Trophoblast cell (in vitro differentiated cells and primary cell): ENCODE measurements at regions not wholly inside any gene's neighbourhood (a gene's known extent, or its start where the extent isn't known, plus 50 kb on each side); places are given as distances from the start of the nearest gene placed in this dataset.

Experiments used
- DNase-seq, 2 donors: peaks; one replicate each; pipeline ENCODE4 v3.0.0-alpha.2; 2016
- H2AFZ ChIP-seq: 2 replicates; pipeline ENCODE4 v1.6.1; 2013; ENCODE audit warnings: low read length, moderate library complexity, mild to moderate bottlenecking; ENCODE audit not compliant: insufficient read depth, poor library complexity
- H2AK5ac ChIP-seq: 2 replicates; pipeline ENCODE4 v1.6.1; 2013; ENCODE audit warnings: mild to moderate bottlenecking, low read length
- H2BK120ac ChIP-seq: 2 replicates; pipeline ENCODE4 v1.6.1; 2013; ENCODE audit warnings: low read length, mild to moderate bottlenecking, moderate library complexity; ENCODE audit not compliant: insufficient read depth, poor library complexity
- H2BK12ac ChIP-seq: 2 replicates; pipeline ENCODE4 v1.6.1; 2013; ENCODE audit warnings: mild to moderate bottlenecking, low read length, moderate library complexity
- H2BK5ac ChIP-seq: 2 replicates; pipeline ENCODE4 v1.6.1; 2013; ENCODE audit warnings: low read length, low read depth, moderate library complexity, mild to moderate bottlenecking; ENCODE audit not compliant: poor library complexity
- H3K14ac ChIP-seq: 2 replicates; pipeline ENCODE4 v1.6.1; 2013; ENCODE audit warnings: mild to moderate bottlenecking, low read length
- H3K18ac ChIP-seq: 2 replicates; pipeline ENCODE4 v1.6.1; 2013; ENCODE audit warnings: mild to moderate bottlenecking, low read length
- H3K23ac ChIP-seq: 2 replicates; pipeline ENCODE4 v1.6.1; 2013; ENCODE audit warnings: low read length
- H3K27ac ChIP-seq: 2 replicates; pipeline ENCODE4 v1.5.1; 2013; ENCODE audit warnings: low read depth, mild to moderate bottlenecking, inconsistent platforms, low read length, moderate library complexity
- H3K27me3 ChIP-seq: 2 replicates; pipeline ENCODE4 v1.6.1; 2013; ENCODE audit warnings: inconsistent platforms, mild to moderate bottlenecking, low read length, moderate library complexity; ENCODE audit not compliant: insufficient read depth
- H3K36me3 ChIP-seq, 2 experiments: 1 replicate in 1 of 2; 2 replicates in 1 of 2; pipeline ENCODE4 v1.6.1; 2013; ENCODE audit warnings: low read length in 2 of 2, mild to moderate bottlenecking in 2 of 2, moderate library complexity in 1 of 2; ENCODE audit not compliant: insufficient read depth in 2 of 2, control insufficient read depth in 1 of 2
- H3K4ac ChIP-seq: 2 replicates; pipeline ENCODE4 v1.6.1; 2013; ENCODE audit warnings: low read depth, mild to moderate bottlenecking, low read length, moderate library complexity
- H3K4me1 ChIP-seq, 2 experiments: 1 replicate in 1 of 2; 2 replicates in 1 of 2; pipeline ENCODE4 v1.6.1; 2013; ENCODE audit warnings: low read length in 2 of 2, mild to moderate bottlenecking in 2 of 2, moderate library complexity in 1 of 2; ENCODE audit not compliant: insufficient read depth in 2 of 2, control insufficient read depth in 1 of 2
- H3K4me2 ChIP-seq: 2 replicates; pipeline ENCODE4 v1.6.1; 2013; ENCODE audit warnings: inconsistent platforms, mild to moderate bottlenecking, low read length, moderate library complexity
- H3K4me3 ChIP-seq: 2 replicates; pipeline ENCODE4 v1.5.1; 2013; ENCODE audit warnings: mild to moderate bottlenecking, low read depth, low read length, inconsistent platforms
- H3K79me1 ChIP-seq: one replicate; pipeline ENCODE4 v1.6.1; 2013; ENCODE audit warnings: low read length
- H3K79me2 ChIP-seq: 2 replicates; pipeline ENCODE4 v1.6.1; 2013; ENCODE audit warnings: low read length, mild to moderate bottlenecking; ENCODE audit not compliant: control insufficient read depth, insufficient read depth, poor library complexity
- H3K9ac ChIP-seq: 2 replicates; pipeline ENCODE4 v1.6.1; 2013; ENCODE audit warnings: mild to moderate bottlenecking, low read length
- H3K9me3 ChIP-seq: 2 replicates; pipeline ENCODE4 v1.6.1; 2013; ENCODE audit warnings: low read depth, mild to moderate bottlenecking, control low read depth, inconsistent platforms, low read length; ENCODE audit not compliant: insufficient read depth
- H4K12ac ChIP-seq: 2 replicates; pipeline ENCODE4 v1.6.1; 2013; ENCODE audit warnings: low read depth, mild to moderate bottlenecking, low read length, moderate library complexity
- H4K8ac ChIP-seq: 2 replicates; pipeline ENCODE4 v1.6.1; 2013; ENCODE audit warnings: low read depth, mild to moderate bottlenecking, low read length, moderate library complexity
- H4K91ac ChIP-seq: one replicate; pipeline ENCODE4 v1.6.1; 2013; ENCODE audit warnings: low read depth, mild to moderate bottlenecking, low read length, moderate library complexity
- WGBS: extraction: QIAGEN DNeasy Blood & Tissue Kit; methylation state at CpG from one replicate; pipeline ENCODE4 v1.1.7; 2013; ENCODE audit warnings: missing lambda C conversion rate; ENCODE audit not compliant: insufficient read length, insufficient coverage; ENCODE audit errors: extremely low coverage; 5-methylcytosine and 5-hydroxymethylcytosine counted together

- Histone ChIP-seq H3K4me2 (no peak overlapping the region), H2AK5ac (no peak overlapping the region), H3K14ac (no peak overlapping the region), H2BK12ac (no peak overlapping the region), H2BK120ac (no peak overlapping the region), H3K9ac (no peak overlapping the region), H3K23ac (no peak overlapping the region), H3K4ac (no peak overlapping the region), H3K27me3 (no peaks in the 10 kb centered on the region), H3K36me3 (no peaks in the 10 kb centered on the region), H4K12ac (no peak overlapping the region), H3K9me3 (no peaks in the 10 kb centered on the region), H3K4me1 (no peaks in the 10 kb centered on the region), H4K91ac (no peak overlapping the region), H2BK5ac (no peak overlapping the region), H3K27ac (no peak overlapping the region), H3K18ac (no peak overlapping the region), H2AFZ (no peak overlapping the region), H3K79me2 (no peaks in the 10 kb centered on the region), H3K4me3 (no peak overlapping the region), H4K8ac (no peak overlapping the region), H3K79me1 (no peaks in the 10 kb centered on the region)
- no CpG with 5 or more reads among the region's 6 CpGs for whole genome bisulfite sequencing
- no peak for DNase-seq
These were observed 66.7 kb downstream of the SEC61B start for GRCh38 chr9:99288830-99289229.

DNA sequence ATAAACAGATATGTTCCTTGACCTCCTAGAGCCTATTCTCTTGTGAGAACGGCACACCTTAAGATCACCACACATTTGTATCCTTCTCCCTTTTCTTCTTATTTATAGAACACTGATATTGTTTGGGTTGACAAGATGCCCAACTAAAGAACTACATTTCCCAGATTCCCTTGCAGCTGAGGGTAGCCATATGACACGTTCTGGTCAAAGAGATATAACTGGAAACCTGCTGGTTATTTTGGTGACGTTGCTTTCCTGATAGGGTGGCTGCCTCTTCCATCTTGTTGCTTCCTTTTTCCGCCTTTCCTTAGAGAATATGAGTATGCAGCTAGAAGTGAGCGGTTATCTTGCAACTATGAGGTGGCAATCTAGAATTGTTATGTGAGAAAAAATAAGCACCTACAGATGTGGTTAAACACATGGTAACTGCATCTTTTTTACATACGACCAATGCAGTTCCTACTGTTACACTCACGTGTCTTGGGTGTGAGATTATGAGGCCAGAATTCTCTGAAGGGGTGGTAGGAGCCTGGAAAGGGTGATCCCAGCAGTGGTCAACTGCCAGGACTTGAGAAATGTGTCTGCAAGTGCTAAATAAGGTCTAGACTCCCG, 72.9 kb downstream of the SEC61B start:
- H4K91ac ChIP-seq, result no peak overlapping the region
- H4K12ac ChIP-seq, result no peak overlapping the region

GRCh38 chr9:99296291-99296951, 74.3 kb downstream of the SEC61B start:
- H3K36me3 ChIP-seq, result no peaks in the 10 kb centered on the region

More for the DNA sequence above, 72.9 kb downstream of the SEC61B start:
- no peak overlapping the region for H3K4me2 ChIP-seq
- H3K36me3 ChIP-seq, result no peaks in the 10 kb centered on the region
- H3K4me3 ChIP-seq, result no peak overlapping the region
- H3K27ac ChIP-seq, result no peak overlapping the region
- WGBS, result no CpG with 5 or more reads among the region's 8 CpGs
- no peaks in the 10 kb centered on the region for H3K27me3 ChIP-seq
- no peak overlapping the region for H3K4ac ChIP-seq
- H2BK120ac ChIP-seq, result no peak overlapping the region
- H3K14ac ChIP-seq, result no peak overlapping the region
- H2AK5ac ChIP-seq, result no peak overlapping the region
- H3K9me3 ChIP-seq, result no peaks in the 10 kb centered on the region
- no peak overlapping the region for H2AFZ ChIP-seq
- H2BK5ac ChIP-seq, result no peak overlapping the region
- no peak overlapping the region for H2BK12ac ChIP-seq
- H3K18ac ChIP-seq, result no peak overlapping the region
- H3K4me1 ChIP-seq, result peaks cover 6 to 9% of the 10 kb centered on the region in 2 experiments
- peak in 1 of 2 donors; percentile 8 for DNase-seq
- no peak overlapping the region for H3K23ac ChIP-seq
- H3K79me2 ChIP-seq, result no peaks in the 10 kb centered on the region
- H3K79me1 ChIP-seq, result peaks cover 2% of the 10 kb centered on the region
- H3K9ac ChIP-seq, result no peak overlapping the region
- H4K8ac ChIP-seq, result no peak overlapping the region

GRCh38 chr9:99298614-99299013, 76.5 kb downstream of the SEC61B start:
- no peak overlapping the region for H3K23ac ChIP-seq
- H3K4me1 ChIP-seq, result peaks cover 10 to 13% of the 10 kb centered on the region in 2 experiments
- H4K8ac ChIP-seq, result no peak overlapping the region
- no peaks in the 10 kb centered on the region for H3K79me2 ChIP-seq
- H2BK5ac ChIP-seq, result no peak overlapping the region
- no peaks in the 10 kb centered on the region for H3K9me3 ChIP-seq
- H3K27me3 ChIP-seq, result no peaks in the 10 kb centered on the region
- DNase-seq, result peak in 1 of 2 donors; percentile 44
- H3K9ac ChIP-seq, result no peak overlapping the region
- H4K12ac ChIP-seq, result no peak overlapping the region
- H3K4me3 ChIP-seq, result no peak overlapping the region
- H3K36me3 ChIP-seq, result no peaks in the 10 kb centered on the region
- no peak overlapping the region for H3K18ac ChIP-seq
- no peak overlapping the region for H2BK12ac ChIP-seq
- peaks cover 2% of the 10 kb centered on the region for H3K79me1 ChIP-seq
- no peak overlapping the region for H2AK5ac ChIP-seq
- no peak overlapping the region for H3K27ac ChIP-seq
- H4K91ac ChIP-seq, result no peak overlapping the region
- no peak overlapping the region for H2BK120ac ChIP-seq
- H3K4ac ChIP-seq, result no peak overlapping the region
- no peak overlapping the region for H2AFZ ChIP-seq
- WGBS, result no CpG with 5 or more reads among the region's 7 CpGs
- no peak overlapping the region for H3K4me2 ChIP-seq
- no peak overlapping the region for H3K14ac ChIP-seq

More at GRCh38 chr9:99296291-99296951, 74.3 kb downstream of the SEC61B start:
- no CpG with 5 or more reads among the region's 38 CpGs for WGBS
- H3K9ac ChIP-seq, result no peak overlapping the region
- no peaks in the 10 kb centered on the region for H3K27me3 ChIP-seq
- H3K18ac ChIP-seq, result no peak overlapping the region
- no peak overlapping the region for H3K27ac ChIP-seq
- no peak overlapping the region for H3K4ac ChIP-seq
- no peak overlapping the region for H3K23ac ChIP-seq
- no peak overlapping the region for H3K14ac ChIP-seq
- no peak overlapping the region for H3K4me2 ChIP-seq
- no peak overlapping the region for H2AFZ ChIP-seq
- no peaks in the 10 kb centered on the region for H3K9me3 ChIP-seq
- H2BK5ac ChIP-seq, result no peak overlapping the region
- H4K91ac ChIP-seq, result no peak overlapping the region
- H4K8ac ChIP-seq, result no peak overlapping the region
- peaks cover 8 to 12% of the 10 kb centered on the region in 2 experiments for H3K4me1 ChIP-seq
- H2BK120ac ChIP-seq, result no peak overlapping the region
- no peak for DNase-seq
- no peak overlapping the region for H2BK12ac ChIP-seq
- H3K79me2 ChIP-seq, result no peaks in the 10 kb centered on the region
- H4K12ac ChIP-seq, result no peak overlapping the region
- H3K79me1 ChIP-seq, result peaks cover 2% of the 10 kb centered on the region
- no peak overlapping the region for H3K4me3 ChIP-seq
- no peak overlapping the region for H2AK5ac ChIP-seq
